Osteoblast (primary cell): ENCODE measurements at regions not wholly inside any gene's neighbourhood (a gene's known extent, or its start where the extent isn't known, plus 50 kb on each side); places are given as distances from the start of the nearest gene placed in this dataset.

Source experiments
- DNase-seq: peaks from one replicate; pipeline ENCODE4 v3.0.0; 2011; ENCODE audit warnings: low spot score, mixed read lengths; ENCODE audit not compliant: insufficient read length; ENCODE audit errors: missing footprints
- H2AFZ ChIP-seq: 2 replicates; pipeline ENCODE4 v1.6.0; 2011; ENCODE audit warnings: mild to moderate bottlenecking, low read length
- H3K27ac ChIP-seq: 2 replicates; pipeline ENCODE4 v1.5.1; 2011; ENCODE audit warnings: mild to moderate bottlenecking, low read depth, low read length, moderate library complexity
- H3K27me3 ChIP-seq: 2 replicates; pipeline ENCODE4 v1.6.0; 2012; ENCODE audit warnings: mild to moderate bottlenecking, control low read depth, inconsistent platforms, low read length, moderate library complexity; ENCODE audit not compliant: insufficient read depth
- H3K36me3 ChIP-seq: 2 replicates; pipeline ENCODE4 v1.5.1; 2011; ENCODE audit warnings: mild to moderate bottlenecking, low read length, control low read depth, moderate library complexity; ENCODE audit not compliant: insufficient read depth
- H3K4me1 ChIP-seq: 2 replicates; pipeline ENCODE4 v1.5.1; 2011; ENCODE audit warnings: mild to moderate bottlenecking, low read length, control low read depth, moderate library complexity; ENCODE audit not compliant: insufficient read depth
- H3K4me2 ChIP-seq: 2 replicates; pipeline ENCODE4 v1.6.0; 2011; ENCODE audit warnings: mild to moderate bottlenecking, low read length; ENCODE audit not compliant: insufficient read depth
- H3K4me3 ChIP-seq: fragments of 200-600 bp; sonication (generic); 3 replicates; pipeline ENCODE4 v1.5.1; 2012; ENCODE audit warnings: mild to moderate bottlenecking, low read length, inconsistent platforms; ENCODE audit not compliant: insufficient read depth
- H3K79me2 ChIP-seq: 2 replicates; pipeline ENCODE4 v1.6.0; 2012; ENCODE audit warnings: mild to moderate bottlenecking, low read length, control low read depth, inconsistent platforms; ENCODE audit not compliant: insufficient read depth
- H3K9me3 ChIP-seq: 2 replicates; pipeline ENCODE4 v1.5.1; 2011; ENCODE audit warnings: low read depth, low read length, control low read depth
- H4K20me1 ChIP-seq: 2 replicates; pipeline ENCODE4 v1.6.0; 2012; ENCODE audit warnings: mild to moderate bottlenecking, low read length, control low read depth; ENCODE audit not compliant: insufficient read depth
- TF ChIP-seq, protein P1 (sequence below): IDR thresholded peaks from 2 replicates; pipeline ENCODE4 v1.5.1; 2011; ENCODE audit warnings: mild to moderate bottlenecking, low read depth, low read length, moderate library complexity; ENCODE audit errors: extremely low read depth

DNA sequence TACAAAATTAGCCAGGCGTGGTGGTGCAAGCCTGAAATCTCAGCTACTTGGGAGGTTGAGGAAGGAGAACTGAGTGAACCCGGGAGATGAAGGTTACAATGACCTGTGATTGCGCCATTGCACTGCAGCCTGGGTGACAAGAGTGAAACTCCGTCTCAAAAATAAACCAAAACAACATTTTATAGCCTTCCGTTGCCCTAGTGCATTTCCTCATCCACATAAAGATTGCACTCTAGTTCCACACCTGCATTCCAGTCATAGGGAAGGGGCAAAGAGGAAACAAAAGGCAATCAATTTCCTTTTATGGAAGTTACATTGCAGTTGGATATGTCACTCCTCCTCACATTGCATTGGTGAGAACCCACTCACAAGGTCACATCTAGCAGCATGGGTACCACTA, 182.7 kb upstream of the ARG1 start:
- H3K27me3 ChIP-seq, result no peaks in the 10 kb centered on the region
- H2AFZ ChIP-seq, result no peak overlapping the region
- H3K4me2 ChIP-seq, result no peak overlapping the region
- H3K79me2 ChIP-seq, result no peaks in the 10 kb centered on the region
- no peaks in the 10 kb centered on the region for H4K20me1 ChIP-seq
- H3K4me3 ChIP-seq, result no peak overlapping the region
- no peak for DNase-seq
- no peak overlapping the region for H3K27ac ChIP-seq
- H3K4me1 ChIP-seq, result no peaks in the 10 kb centered on the region
- no peaks in the 10 kb centered on the region for H3K9me3 ChIP-seq
- TF ChIP-seq, protein P1, sequence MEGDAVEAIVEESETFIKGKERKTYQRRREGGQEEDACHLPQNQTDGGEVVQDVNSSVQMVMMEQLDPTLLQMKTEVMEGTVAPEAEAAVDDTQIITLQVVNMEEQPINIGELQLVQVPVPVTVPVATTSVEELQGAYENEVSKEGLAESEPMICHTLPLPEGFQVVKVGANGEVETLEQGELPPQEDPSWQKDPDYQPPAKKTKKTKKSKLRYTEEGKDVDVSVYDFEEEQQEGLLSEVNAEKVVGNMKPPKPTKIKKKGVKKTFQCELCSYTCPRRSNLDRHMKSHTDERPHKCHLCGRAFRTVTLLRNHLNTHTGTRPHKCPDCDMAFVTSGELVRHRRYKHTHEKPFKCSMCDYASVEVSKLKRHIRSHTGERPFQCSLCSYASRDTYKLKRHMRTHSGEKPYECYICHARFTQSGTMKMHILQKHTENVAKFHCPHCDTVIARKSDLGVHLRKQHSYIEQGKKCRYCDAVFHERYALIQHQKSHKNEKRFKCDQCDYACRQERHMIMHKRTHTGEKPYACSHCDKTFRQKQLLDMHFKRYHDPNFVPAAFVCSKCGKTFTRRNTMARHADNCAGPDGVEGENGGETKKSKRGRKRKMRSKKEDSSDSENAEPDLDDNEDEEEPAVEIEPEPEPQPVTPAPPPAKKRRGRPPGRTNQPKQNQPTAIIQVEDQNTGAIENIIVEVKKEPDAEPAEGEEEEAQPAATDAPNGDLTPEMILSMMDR, result no peak
- H3K36me3 ChIP-seq, result no peaks in the 10 kb centered on the region

- Histone ChIP-seq H3K27ac (no peak overlapping the region), H3K27me3 (no peaks in the 10 kb centered on the region), H3K4me1 (no peaks in the 10 kb centered on the region), H2AFZ (no peak overlapping the region), H3K9me3 (no peaks in the 10 kb centered on the region), H4K20me1 (no peaks in the 10 kb centered on the region), H3K4me3 (no peak overlapping the region), H3K79me2 (no peaks in the 10 kb centered on the region), H3K36me3 (no peaks in the 10 kb centered on the region), H3K4me2 (no peak overlapping the region)
- no peak for DNase-seq
- TF ChIP-seq, protein P1, result no peak
These were observed 181.9 kb upstream of the ARG1 start for GRCh38 chr6:131391116-131391515.

DNA sequence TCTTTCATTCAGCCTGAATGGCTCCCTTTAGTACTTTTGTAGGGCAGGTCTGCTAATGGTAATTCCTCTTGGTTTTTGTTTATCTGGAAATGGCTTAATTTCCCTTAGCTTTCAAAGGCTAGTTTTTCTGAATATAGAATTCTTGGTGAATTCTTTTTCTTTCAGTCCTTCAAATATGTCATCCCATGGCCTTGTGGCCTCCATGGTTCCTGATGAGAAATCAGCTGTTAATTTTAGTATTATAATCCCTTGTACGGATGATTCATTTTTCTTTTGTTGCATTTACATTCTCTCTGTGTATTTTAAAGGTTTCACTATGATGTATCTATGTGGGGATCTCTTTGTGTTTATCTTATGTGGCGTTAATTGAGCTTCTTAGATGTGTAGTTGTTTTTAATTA, 179.6 kb upstream of the ARG1 start:
- Histone ChIP-seq H3K36me3 (no peaks in the 10 kb centered on the region), H3K79me2 (no peaks in the 10 kb centered on the region), H3K27ac (no peak overlapping the region), H3K4me1 (no peaks in the 10 kb centered on the region), H3K4me2 (no peak overlapping the region), H3K4me3 (no peak overlapping the region), H3K9me3 (no peaks in the 10 kb centered on the region), H4K20me1 (no peaks in the 10 kb centered on the region), H2AFZ (no peak overlapping the region), H3K27me3 (no peaks in the 10 kb centered on the region)
- no peak for DNase-seq
- TF ChIP-seq, protein P1, result no peak

DNA sequence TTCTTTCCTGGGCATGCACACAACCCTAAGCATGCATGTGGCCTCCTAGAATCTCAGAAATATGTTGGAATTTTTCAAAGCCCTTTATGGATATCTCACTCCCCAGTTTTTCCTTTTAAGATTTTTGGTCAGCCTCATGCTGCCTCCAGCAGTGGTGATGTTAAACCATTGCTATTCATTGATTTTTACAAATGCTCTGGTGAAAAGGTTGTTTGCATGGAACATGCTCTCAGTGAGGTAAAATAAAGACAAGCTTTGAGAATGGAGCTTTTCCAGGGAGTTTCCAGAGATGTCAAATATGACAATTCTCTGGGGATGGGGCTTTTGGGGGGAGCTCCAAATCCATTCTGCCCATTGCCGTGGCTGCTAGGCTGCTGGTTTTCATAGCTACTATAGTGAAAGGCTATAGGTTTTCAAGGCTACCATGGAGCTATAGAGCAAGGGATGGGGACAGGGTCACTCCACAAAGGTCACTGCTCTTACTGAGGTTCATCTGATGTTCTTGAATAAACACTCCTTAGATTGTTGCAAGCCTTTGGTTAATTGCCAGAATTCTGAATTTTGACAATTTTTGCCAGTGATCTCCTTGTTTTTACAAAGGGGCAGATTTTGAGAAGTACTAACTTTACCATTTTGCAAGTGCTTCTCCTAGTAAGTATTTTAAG, 178.1 kb upstream of the ARG1 start:
- no peaks in the 10 kb centered on the region for H4K20me1 ChIP-seq
- no peak overlapping the region for H3K27ac ChIP-seq
- no peaks in the 10 kb centered on the region for H3K36me3 ChIP-seq
- no peak overlapping the region for H3K4me3 ChIP-seq
- H3K4me2 ChIP-seq, result no peak overlapping the region
- H3K79me2 ChIP-seq, result no peaks in the 10 kb centered on the region
- DNase-seq, result no peak
- TF ChIP-seq, protein P1, result no peak
- no peak overlapping the region for H2AFZ ChIP-seq
- H3K4me1 ChIP-seq, result peaks cover 4% of the 10 kb centered on the region
- no peaks in the 10 kb centered on the region for H3K9me3 ChIP-seq
- no peaks in the 10 kb centered on the region for H3K27me3 ChIP-seq
